Stimulated activated CD4-positive, alpha-beta T cell treated with anti-CD3 and anti-CD28 coated beads, Interleukin-2, amount 100 ng/mL, for 24 hours (primary cell): ENCODE measurements at regions not wholly inside any gene's neighbourhood (a gene's known extent, or its start where the extent isn't known, plus 50 kb on each side); places are given as distances from the start of the nearest gene placed in this dataset.
"Not testable (repeated sequence)": the region's sequence is repeated elsewhere in the genome, so short reads cannot be mapped to it uniquely, and the experiment has no call there.

Experiments
- DNase-seq, 2 donors: peaks; one replicate each; pipeline ENCODE4 v3.0.0-alpha.2; 2020

DNA sequence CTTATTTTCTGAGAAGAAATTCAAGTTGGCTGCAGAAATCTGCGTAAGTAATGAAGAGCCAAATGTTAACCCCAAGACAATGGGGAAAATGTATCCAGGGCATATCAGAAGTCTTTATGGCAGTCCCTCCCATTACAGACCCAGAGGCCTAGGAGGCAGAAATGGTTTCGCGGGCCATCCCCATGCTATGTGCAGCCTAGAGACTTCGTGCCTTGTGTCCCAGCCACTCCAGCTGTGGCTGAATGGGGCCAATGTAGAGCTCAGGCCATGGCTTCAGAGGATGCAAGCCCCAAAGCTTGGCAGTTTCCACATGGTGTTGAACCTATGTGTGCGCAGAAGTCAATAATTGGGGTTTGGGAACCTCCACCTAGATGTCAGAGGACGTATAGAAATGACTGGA lies 131.9 kb downstream of the GPR37 start:
- DNase-seq: no peak

DNA sequence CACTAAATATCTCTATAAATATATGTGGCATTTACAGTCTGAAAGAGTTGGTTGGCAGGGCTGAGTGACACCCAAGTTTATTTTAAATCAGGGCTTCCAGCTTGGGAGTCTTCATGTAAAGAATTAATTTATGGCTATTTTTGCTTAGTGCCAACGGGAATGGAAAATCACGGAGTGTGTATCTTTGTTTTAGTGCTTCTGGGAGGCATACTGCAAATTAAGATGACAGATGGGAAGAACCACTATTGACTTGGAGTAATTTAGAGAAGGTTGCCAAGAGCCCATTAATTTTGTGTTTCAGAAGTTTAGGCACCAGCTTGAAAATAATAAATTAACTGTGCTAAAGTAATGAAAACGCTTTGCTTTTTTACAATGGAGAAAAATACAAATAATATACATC lies 135.2 kb downstream of the GPR37 start:
- DNase-seq: no peak

DNA sequence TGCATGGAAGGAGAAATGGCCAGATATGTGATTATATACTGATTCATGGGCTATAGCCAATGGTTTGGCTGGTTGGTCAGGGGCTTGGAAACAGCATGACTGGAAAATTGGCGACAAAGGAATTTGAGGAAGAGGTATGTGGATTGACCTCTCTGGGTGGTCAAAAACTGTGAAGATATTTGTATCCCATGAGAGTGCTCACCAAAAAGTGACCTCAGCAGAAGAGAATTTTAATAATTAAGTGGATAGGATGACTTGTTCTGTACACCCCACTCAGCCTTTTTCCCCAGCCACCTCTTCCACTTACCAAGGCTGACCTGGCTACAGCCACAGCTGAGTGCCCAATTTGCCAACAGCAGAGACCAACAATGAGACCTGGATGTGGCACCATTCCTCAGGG lies 146.7 kb downstream of the GPR37 start:
- DNase-seq: no peak

DNA sequence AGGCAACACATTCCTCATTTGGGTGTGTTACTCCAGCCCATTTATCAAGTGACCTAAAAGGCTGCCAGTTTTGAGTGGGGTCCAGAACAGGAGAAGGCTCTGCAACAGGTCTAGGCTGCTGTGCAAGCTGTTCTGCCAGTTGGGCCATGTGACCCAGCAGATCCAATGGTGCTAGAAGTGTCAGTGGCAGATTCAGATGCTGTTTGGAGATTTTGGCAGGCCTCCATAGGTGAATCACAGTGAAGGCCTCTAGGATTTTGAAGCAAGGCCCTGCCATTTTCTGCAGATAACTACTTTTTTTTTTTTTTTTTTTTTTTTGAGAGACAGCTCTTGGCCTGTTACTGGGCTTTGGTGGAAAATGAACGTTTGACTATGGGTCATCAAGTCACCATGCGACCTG lies 147.5 kb downstream of the GPR37 start:
- not testable (repeated sequence) for DNase-seq

DNA sequence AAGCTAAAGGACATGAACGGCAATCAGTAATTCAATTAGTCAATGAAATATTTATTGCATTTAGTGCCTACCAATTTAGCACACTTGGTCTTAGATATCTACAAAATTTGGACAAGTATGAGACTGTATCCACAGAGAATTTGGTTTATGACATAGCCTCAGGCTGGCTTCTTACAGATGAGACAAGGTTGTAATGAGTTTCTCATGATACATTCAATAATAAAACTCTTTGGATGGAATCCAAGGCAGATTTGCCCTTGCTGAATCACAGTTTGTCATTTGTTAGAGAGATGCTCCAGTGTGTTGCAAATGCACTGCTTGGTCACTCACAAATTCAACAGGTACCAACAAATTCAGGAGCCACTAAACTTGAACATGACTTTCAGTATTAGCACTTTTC lies 162.5 kb downstream of the GPR37 start:
- DNase-seq: no peak

DNA sequence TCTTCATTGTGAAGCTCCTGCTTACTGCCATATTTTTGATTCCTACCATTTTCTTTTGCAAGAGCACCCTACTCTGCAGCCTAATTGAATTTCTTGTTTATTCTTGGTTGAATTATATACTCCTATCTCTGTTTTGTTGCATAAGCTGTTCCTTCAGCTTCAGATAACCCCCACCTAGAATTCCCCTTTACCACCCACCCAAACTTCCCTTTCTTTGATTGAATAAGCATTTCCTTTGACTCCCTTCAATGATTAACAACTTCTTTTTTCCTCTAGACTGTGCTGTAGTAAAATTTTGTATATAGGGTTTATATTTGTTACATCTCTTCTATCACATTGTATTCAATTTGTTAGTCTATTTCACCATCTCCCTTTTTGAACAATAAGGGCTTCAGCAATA lies 168.1 kb downstream of the GPR37 start:
- no peak for DNase-seq

DNA sequence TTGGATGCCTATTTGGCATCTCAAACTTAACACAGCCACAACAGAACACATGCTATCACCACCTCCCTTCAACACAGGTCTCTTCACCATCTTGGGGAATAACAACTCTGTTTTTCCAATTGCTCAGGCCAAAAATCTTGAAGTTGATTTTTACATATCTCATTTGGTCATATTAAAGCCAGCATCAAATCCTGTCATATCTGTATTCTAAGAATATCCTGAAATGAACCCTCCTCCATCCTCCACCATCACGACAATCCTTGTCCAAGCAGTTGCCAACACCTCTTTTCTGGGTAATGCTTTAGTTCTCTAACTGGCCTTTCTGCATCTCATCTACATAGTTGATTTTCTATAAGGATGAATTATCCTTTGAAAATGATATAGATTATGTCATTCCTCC lies 168.7 kb downstream of the GPR37 start:
- DNase-seq: no peak

DNA sequence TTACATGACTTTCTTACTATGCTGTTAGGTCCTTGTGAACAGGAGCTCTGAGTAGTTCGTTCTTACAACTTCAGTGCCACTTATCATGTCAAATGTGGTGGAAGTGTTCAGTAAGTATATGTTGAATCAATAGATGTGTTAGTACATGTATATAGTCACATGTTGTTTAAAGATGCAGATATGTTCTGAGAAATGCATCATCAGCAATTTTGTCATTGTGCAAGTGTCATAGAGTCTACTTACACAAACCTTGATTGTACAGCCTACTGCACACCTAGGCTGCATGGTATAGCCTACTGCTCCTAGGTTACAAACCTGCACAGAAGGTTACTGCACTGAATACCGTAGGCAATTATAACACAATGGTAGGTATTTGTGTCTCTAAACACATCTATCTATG lies 174.8 kb downstream of the GPR37 start:
- DNase-seq: no peak

DNA sequence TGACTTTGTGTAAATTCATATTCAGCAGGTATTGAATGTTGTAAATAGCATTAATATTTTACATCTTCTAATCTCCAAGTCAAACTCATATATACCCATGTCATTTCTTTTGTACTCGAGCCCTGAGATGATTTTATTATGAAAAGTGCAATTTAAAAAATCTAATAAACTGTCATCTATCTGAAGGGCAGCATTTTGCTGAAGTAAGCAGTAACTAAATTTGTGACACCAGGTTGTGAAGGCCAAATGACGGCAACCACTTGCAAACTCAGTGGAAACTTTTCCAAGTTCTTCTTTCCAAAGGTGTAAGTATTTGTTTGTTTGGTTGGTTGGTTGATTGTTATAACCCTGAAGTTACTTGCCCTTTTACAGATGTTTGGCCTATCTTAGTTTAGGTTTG lies 188.3 kb downstream of the GPR37 start:
- no peak for DNase-seq

DNA sequence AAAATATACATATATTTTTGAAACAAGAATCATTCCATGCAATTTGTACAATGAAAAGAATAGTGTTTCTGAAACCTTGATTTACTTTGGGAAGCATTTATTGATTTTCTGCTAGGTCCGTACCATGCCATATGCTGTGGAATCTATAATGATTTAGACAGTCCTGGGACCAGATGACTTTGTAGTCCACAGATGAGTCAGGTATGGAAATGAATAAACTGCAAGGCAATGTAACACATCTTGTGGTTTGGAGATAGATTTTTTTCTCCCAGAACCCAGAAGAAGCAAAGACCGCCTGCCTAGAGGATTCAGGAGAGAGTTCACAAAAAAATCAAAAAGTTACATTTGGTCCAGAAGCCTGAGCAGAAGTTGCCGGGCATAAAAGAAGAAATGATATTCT lies 190.4 kb downstream of the GPR37 start:
- DNase-seq: no peak

DNA sequence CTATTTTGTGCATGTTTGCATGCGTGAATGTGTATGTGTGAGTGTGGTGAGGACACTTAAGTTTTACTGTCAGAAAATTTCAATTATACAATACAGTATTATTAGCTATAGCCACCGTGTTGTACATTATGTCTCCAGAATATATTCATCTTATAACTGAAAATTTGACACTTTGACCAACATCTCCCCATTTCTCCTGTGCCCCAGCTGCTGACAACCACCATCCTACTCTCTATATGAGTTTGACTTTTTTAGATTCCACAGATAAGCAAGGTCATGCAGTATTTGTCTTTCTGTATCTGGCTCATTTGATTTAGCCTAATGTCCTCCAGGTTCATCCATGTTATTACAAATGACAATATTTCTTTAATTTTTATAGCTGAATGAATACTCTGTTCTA lies 195.0 kb downstream of the GPR37 start:
- no peak for DNase-seq

DNA sequence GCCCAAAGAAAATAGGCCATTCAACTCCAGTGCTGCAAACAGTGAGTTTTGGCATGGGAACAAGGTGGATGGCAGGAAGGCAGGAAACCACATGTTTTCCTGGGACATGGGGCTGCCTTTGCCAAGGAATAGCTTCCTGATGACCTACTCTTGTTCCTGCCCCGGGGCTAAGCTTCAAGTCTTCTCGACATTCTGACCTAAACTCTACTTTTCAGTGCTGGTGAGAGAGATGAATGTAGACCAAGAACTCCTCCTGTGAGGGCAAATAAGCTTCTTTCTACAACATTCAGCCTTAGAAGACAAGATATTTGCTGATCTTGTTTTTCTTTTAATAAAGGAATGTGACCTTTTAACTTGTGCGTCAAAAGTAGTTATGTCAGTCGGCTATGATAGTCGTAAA lies 199.0 kb downstream of the GPR37 start:
- no peak for DNase-seq

DNA sequence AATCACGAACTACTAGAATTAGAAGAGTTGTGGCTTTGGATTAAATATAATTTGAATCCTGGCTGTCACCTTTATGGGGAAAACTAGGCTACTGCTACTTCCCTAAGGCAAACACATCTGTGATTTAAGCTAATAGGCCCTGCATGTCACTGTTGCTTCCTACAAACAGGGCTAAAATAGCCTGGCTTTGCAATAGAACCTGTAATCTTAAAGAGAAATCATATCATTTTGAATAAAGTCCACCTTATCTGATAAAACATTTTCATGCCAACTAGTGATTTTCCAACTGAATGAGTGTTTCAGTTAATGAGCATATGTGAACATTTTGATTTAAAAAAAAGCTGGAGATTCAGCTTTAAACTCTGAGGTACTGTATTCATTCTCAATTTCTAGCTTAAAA lies 208.0 kb downstream of the GPR37 start:
- DNase-seq: no peak

DNA sequence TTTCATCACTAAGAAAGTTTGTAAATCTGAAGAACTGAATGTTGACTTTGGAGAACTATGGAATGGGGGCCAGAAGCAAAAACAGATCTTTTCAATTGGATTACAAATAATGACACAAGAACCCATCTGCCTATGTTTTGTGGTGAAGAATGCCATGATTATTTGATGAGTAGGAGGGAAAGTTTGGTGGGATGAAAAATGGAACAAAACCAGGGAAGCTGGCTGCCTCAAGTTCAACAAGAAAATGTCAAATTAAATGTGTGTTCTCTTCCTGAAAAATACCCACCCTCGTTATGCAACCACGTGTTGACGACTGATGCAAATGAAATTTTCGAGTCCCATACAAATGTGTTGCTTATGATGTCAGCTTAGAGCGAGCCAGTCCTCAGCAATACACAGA lies 208.5 kb downstream of the GPR37 start:
- no peak for DNase-seq

DNA sequence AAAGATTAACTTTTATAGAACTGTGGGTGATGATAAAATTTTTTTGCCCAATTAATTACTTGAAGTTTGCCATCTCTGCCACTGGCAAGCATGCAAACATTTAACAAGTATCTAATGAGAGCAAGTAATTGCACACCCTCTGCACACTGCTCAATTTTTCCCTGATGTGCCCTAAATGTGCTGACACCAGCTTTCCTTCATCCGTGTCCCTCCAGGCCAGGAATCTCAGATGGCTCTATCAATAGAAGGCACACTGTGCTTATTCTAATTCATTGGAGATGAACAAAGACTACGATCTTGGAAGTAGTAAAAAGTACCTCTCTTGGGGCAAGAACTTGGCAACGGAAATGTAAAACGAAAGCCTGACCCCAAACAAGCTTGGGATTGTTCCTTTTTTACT lies 212.1 kb downstream of the GPR37 start:
- DNase-seq: no peak

DNA sequence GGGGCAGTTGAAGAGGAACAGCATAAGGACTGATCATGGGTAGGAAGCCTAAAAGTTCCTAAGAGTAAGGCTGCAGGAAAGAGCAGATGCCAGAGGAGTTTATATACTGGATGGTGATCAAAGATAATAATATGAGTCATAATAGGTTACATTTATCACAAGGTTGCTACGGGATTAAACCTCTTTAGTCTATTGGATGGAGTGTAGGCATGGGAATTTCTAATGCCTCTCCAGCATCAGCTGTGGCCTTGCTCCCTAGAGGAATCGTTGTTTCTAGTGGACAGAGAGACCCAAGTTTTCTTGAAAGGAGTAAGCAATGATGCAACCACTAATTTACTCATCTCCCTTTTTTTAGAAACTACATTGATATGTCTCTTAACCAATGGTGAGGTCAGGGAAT lies 213.4 kb downstream of the GPR37 start:
- no peak for DNase-seq

DNA sequence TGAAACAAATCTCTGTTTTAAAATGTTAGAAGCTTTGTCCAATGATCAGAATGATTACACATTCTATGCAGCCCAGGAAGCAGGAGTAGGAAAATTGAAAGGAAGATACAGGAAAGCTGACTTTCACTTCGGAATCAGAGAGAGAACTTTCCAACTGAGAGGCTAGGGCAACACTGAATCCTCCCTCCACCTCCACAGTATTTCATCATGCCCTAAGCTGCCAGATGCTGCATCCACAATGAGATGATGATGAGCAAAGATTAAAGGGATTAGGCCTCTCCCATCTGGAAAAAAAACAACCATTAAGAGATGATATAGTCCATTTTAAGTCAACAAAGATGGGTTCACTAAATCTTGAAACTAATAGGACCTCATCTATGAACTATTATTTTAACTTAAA lies 215.6 kb downstream of the GPR37 start:
- DNase-seq: no peak

DNA sequence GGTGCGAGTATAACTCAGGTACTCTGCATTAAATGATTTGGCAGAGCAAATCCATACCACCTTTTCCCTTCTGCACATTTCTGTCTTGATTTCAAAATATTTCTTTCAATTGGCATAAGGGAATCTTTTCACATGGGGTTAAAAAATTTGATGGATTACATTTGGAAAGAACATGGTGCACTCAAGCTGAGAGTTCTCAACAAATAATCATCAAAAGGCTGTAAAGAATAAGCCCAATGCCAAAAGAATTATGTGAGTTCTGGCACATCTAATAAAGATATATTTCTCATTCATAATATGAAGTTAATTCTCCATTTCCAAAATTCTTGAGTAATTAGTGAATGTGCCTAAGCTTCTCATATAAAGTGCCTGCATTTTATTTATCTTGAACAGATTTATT lies 223.1 kb downstream of the GPR37 start:
- no peak for DNase-seq

DNA sequence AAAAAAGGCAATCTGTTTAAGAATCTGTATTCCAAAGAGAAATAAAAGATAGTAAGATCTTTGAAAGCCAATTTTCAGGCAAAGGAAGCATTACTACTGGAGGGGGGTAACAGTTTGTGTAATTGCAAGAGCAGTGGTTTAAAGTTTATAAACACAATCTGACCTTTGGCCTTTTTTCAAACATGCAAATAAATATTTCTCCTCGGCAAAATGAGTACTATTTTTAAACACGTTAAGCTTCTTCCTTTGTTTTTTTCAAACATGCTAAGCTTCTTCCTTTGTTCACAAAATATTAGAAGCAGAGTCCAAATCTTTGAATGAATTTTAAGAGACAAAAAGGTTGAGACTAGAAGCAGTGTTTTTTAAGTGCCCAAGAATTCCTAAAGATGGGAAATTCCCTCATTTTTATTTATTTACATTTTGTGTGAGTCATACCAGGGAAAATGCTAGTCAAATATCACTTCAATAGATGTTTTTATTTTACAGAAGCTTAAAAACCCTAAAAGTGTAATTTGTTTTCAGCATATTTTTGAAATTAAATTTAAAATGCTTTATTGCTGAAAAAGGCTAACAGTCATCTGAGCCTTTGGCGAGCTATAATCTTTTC lies 229.3 kb downstream of the GPR37 start:
- DNase-seq: no peak

DNA sequence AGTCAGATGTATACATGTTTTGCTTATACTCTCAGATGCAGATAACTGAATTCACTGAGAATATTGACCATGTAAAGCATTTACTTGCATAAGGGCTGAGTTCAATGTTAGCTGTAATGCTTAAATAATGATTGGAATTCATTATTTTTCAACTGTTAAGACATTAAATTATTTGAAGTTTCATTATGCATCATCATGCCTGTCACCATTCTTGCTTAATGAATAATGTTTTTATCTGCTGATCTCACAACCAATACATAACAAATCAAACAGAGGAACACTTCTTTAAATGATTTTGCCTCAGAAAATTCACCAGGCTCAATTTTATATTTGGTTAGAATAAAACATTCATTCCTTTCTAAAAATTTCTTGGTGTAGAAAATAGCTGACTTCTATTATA lies 233.4 kb downstream of the GPR37 start:
- DNase-seq: no peak

DNA sequence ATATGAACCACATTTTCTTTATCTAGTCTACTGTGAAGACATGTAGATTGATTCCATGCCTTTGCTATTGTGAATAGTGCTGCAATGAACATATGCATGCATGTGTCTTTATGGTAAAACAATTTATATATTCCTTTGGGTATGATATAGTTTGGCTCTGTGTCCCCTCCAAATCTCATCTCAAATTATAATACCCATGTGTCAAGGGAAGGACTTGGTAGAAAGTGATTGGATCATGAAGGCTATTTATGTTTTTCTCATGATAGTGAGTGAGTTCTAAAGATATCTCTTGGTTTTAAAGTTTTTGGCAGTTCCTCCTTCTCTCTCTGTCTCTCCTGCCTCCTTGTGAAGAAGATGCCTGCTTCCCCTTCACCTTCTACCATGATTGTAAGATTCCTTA lies 248.7 kb downstream of the GPR37 start:
- DNase-seq: no peak

DNA sequence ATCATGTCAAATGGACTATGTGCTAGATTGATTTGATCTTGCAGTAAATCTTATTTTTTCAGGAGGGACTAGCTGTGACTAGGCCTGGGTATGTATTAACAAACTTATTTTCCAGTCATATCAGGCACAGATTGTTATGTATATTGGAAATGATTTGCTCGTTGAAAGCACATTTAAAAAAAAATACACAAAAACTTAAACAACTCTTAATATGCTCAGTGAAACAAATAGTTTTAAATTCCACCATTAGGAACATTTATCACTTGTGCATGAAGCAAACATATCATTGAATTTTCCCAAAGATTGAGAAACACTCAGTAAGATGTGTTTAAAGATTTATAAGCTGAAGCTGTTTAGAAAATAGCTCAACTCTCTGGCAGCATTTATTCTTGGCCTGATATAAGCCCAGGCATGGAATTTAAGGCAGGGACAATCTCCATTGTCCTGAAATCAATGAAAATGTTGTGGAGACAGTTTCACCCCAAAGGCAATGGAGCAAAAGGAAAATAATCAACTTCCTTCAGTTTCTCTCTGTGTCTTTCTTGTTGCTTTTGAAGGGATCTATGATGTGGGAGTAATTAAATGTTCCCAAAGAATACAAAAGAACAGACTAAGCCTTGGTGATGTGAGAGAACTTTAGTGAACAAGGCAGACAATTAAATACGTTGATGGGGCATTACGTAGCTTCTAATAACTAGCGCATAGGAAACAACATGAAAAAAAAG lies 250.3 kb downstream of the GPR37 start:
- no peak for DNase-seq

DNA sequence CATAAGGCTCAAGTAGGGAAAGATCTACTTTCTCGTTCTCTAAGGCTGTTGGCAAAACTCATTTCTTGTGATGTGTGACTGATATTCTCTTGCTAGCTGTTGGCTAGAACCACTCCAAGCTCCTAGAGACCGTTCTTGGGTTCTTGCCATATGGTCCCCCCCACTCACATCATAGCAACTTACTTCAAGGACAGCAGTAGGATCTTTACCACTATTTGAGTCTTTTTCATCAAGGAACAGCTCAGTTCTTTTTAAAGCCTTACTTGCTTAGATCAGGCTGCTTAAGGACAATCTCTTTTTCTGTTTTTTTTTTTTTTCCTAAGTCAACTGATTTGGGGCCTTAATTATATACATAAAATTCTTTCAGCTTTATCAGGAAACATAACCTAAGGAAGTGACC lies 251.1 kb downstream of the GPR37 start:
- no peak for DNase-seq

DNA sequence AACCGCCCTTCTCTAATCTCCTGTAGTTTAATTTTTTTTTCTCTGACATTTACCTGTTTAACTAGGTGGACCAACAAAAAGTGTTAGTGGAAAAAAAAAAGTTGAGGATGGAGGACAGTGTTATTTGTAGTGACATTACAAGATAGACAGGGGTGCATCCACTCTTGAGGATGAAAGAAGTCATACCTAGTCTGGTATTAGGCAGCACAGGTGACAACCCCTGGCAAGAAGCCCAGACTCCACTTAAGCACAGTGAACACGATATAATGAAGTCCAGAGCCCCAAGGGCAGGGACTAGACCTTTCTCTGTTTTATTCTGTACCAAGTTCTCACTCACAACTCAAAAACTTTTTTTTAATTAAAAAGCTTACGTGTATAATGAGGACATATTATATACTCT lies 268.4 kb downstream of the GPR37 start:
- no peak for DNase-seq

DNA sequence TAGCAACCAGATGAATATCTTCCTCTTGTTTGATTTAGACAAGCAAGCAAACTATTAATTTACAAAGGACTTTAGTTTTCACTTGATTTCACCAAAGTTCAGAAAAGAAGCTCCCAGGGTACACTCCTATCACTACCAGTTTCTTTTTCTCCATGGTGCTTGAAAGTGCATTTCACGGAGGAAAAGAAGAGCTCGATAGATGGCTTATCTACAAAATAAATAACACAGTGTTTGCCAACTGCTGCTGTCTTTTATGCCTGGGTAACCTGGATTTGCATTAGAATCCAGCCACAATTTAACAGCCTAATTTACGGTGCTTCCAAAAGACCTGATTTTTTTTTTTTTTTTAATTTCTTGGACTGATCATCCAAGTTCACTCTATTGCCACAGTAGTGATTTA lies 275.7 kb downstream of the GPR37 start:
- DNase-seq: no peak
